ENCODE measurements at regions not wholly inside any gene's neighbourhood (a gene's known extent, or its start where the extent isn't known, plus 50 kb on each side); places are given as distances from the start of the nearest gene placed in this dataset.
"Not testable (repeated sequence)": the region's sequence is repeated elsewhere in the genome, so short reads cannot be mapped to it uniquely, and the experiment has no call there.

- not testable (repeated sequence) for TF ChIP-seq CTCF (IDR thresholded peaks at IDR 0.05; ENCODE audit: poor library complexity, severe bottlenecking); RAD21 (conservative IDR thresholded peaks at IDR 0.05); EZH2 (IDR thresholded peaks at IDR 0.05; ENCODE audit: borderline replicate concordance, insufficient read depth, low read length, poor library complexity, severe bottlenecking); POLR2AphosphoS5 (IDR thresholded peaks at IDR 0.05); EP300 (conservative IDR thresholded peaks at IDR 0.05; ENCODE audit: poor library complexity, severe bottlenecking)
Measured at GRCh38 chr1:238326479-238326878, 435.8 kb upstream of the ZP4 start.

Data from neural cell (in vitro differentiated cells).